Posterior cingulate gyrus (tissue), 11 donors: ENCODE measurements at regions not wholly inside any gene's neighbourhood (a gene's known extent, or its start where the extent isn't known, plus 50 kb on each side); places are given as distances from the start of the nearest gene placed in this dataset.
A peak's percentile ranks its signal among the peaks of the same experiment; 100 is the strongest.

ENCODE experiments used
- DNase-seq, 10 donors: peaks; one replicate each; pipeline versions ENCODE4 v3.0.0 to v3.0.0-alpha.2; 2020 to 2021; ENCODE audit warnings: mixed read lengths in 3 of 10
- intact Hi-C: fragments of 100-400 bp; cut with DNase I; formaldehyde crosslinking; loops from one replicate; pipeline ENCODE4 v1.15.1; 2023

DNA sequence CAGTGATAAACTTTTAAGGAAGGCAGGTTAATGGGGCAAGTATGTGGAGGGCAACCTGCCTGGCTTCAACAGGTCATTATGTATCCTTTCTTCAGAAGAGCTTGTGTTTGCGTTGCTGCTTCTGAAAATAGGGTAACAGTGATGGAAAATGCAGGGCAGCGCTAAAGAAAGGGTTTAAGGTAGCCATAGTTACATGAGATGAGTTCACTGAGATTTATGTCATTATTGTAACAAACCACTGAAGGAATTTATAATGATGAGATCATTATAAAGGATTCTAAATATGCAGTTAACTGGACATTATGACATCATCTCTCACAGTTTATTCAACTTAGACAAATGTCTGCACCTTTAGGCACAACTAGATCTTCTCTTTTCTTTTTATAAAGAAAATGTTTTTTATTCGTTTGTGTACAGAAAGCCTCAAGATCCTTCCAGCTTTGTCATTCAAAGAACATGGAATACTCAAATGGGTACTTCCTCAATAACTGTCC is 291.6 kb upstream of the SMARCA2 start:
- no peak for DNase-seq
- intact Hi-C loops: no loop called here

GRCh38 chr9:1726993-1727759 is 288.0 kb upstream of the SMARCA2 start:
- intact Hi-C loops: no loop called here
- DNase-seq: no peak

- DNase-seq: no peak
- intact Hi-C loops: no loop called here
Measured at GRCh38 chr9:1729631-1730030, 285.5 kb upstream of the SMARCA2 start.

DNA sequence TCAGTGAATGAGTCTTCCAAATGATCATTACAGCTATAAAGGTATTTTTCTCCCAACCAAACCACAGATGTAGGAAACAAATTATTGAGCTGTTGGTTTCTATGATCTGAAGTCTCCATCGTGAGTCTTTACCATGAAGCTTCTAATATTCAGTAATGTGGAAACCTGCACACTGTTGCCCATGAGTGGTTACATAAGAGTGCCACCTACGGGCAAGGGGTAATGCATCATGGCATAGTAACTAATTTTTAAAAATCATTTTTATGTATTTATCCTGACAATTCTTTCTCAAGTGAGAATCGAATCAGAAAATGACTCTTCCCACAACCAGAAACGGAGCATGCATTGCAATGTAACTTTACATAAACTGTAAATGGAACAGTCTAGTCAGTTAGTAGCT is 282.5 kb upstream of the SMARCA2 start:
- DNase-seq: no peak
- intact Hi-C loops: no loop called here

- intact Hi-C loops: no loop called here
- DNase-seq: no peak
Measured at GRCh38 chr9:1738511-1739100, 276.5 kb upstream of the SMARCA2 start.

DNA sequence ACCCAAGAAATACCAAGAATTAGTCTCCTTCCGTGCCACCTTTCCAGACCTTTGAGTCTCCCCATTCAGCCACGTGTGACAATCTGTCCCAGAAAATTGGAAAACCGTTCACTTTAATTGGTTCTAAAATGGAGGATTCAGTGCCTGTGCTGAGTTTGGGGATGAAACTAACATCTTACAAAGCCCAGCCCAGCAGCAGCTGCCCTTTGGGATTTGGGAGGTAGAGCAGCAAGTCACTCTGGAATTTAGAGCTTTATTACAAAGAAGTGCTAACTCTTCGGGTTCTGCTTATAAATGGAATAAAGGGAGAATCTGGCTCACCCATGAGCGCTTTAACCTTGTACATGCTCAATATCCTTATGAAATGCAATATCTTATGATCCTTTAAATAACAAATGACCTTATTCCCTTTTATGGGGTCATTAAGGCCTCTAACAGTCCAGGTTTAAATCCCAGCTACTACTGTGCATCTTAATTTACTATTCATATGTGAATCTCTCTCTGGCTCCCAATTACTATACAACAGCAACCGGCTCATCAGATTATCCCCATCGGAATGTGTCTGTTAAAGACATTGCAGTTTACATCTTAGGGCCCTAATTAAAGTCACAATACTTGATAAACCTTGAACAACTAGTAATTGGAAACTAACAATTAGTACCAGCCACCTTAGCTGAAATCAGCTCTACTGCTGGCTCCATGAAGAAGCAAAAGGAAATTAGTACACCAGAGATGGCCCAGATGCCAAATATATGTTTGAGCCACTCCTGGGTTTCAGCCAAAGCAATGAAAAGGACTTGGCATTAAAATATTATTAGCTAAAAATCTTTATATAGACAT is 271.8 kb upstream of the SMARCA2 start:
- intact Hi-C loops: no loop called here
- no peak for DNase-seq

DNA sequence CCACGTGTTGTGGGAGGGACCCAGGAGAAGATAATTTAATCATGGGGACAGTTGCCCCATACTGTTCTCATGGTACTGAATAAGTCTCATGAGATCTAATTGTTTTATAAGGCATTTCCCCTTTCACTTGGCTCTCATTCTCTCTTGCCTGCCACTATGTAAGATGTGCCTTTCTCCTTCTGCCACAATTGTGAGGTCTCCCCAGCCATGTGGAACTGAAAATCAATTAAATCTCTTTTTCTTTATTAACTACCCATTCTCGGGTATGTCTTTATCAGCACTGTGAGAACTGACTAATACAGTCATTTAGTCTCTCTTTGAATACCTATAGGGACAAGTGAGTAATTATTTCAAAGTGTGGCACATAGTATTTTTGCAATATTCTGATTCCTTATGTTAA is 269.2 kb upstream of the SMARCA2 start:
- no peak for DNase-seq
- intact Hi-C loops: no loop called here

- intact Hi-C loops: no loop called here
- DNase-seq: no peak
Measured at GRCh38 chr9:1747417-1747967, 267.7 kb upstream of the SMARCA2 start.

GRCh38 chr9:1748407-1748806 is 266.7 kb upstream of the SMARCA2 start:
- intact Hi-C loops: no loop called here
- DNase-seq: no peak

GRCh38 chr9:1757186-1757585 is 258.0 kb upstream of the SMARCA2 start:
- intact Hi-C loops: no loop called here
- no peak for DNase-seq

DNA sequence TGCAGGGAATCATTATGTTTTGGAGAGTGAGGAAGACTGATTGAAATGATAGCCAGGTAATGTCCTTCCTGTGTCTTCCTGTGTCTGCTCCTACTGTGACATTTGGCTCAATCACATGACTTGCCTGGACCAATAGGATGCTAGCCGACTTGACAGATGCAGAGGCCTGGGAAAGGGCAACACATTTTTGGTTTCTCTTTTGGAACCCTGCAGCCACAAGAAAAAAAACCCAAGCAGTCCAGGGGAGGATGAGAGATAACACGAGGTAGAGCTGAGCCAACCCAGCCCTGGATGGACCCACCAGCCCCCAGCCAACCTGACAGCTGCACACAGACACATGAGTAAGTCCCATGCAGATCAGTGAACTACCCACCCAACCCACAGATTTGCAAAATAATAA is 256.1 kb upstream of the SMARCA2 start:
- DNase-seq: no peak
- intact Hi-C loops: no loop called here

DNA sequence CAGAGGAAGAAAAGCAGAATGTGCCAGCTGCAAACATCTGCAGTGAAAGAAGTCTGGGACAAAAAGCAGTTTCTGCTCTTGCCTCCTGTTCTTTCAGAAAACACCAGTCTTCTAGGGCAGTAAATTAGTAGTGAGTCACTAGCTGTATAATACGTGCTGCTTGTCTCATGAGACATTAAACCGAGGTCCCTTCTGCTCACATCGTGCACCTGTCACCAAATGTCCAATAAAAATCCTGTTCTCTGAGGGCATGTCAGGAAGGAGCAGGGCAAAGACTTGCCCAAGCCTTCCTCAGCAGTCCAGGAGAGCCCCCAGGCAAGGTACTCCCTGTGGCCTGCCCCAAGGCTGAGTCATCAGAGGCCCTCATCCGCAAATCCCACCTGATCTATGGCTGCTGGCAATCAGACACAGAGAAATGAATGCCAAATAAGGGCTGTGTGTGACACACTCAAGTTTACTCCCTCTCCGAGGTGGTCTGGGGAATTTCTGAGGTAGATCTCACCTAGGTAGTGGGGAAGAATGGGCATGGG is 255.3 kb upstream of the SMARCA2 start:
- intact Hi-C loops: no loop called here
- DNase-seq: no peak

DNA sequence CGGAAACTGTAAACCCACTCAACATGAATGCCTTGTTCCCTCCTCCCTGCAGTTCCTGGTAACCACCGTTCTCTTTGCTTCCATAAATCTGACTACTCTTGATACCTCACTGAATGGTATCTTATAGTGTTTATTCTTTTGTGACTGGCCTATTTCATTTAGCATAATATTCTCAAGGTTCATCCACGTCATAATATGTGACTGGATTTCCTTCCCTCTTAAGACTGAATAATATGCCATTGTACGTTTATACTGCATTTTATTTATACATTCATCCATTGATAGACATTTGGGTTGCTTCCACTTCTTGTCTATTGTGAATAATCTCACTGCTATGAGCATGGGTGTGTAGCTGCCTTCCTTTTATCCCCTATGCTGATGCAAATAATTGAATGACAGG is 253.3 kb upstream of the SMARCA2 start:
- no peak for DNase-seq
- intact Hi-C loops: no loop called here

DNA sequence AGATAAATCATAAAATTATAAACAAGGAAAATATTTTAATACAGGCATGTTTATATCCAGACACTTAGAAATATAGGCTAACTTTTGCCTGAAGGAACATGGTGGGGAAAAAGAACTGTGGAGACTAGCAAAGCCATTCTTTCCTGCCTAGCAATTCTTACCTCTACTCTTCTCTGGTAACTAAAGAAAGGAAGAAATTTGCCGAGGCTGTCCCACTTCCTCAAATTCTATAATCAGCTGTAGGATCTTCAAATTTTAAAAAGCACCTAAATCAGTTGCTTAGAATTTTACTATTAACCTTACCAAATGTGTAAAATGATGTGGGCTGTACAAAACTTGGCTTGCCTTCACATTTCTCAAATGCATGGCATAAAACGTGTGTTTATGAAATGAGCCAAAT is 249.1 kb upstream of the SMARCA2 start:
- DNase-seq: no peak
- intact Hi-C loops: no loop called here

DNA sequence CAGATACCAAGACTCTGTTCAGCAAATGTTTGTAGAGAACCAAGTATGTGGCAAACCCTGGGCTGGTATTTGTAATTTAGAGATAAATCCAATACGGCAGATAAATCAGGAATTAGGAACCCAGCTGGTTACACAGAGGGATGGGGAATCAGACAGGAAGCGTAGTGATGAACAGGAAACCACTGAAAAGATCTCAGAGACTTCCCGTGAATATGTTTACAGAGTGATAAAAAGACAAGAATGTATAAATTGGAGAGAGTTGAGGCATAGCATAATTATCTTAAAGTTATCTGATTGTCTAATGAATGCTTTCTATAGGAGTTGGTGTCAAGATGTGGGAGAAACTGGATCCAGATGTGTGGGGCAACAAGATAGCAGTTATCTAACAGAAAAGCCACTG is 246.6 kb upstream of the SMARCA2 start:
- intact Hi-C loops: no loop called here
- DNase-seq: no peak

GRCh38 chr9:1771094-1771789 is 243.9 kb upstream of the SMARCA2 start:
- no peak for DNase-seq
- intact Hi-C loops: no loop called here

DNA sequence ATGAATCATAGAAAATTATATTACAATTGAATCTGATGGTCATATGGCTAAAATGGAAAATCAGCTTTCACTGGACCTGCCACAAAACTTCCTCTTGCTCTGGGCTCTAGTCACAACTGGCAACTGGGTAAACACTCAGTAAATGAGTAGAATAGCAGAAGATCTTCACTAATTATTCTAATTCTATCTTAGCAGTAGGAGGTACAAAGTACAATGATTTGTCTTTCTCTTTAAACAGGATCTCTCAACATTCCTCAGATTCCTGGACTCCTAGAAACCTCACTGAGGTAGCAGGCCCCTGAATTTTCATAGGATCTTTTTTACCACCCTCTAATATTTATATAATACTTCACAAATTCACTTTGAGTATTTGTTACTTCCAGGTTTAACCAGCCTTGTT is 239.9 kb upstream of the SMARCA2 start:
- DNase-seq: no peak
- intact Hi-C loops: no loop called here

- DNase-seq: no peak
- intact Hi-C loops: no loop called here
Measured at GRCh38 chr9:1776668-1777067, 238.5 kb upstream of the SMARCA2 start.

DNA sequence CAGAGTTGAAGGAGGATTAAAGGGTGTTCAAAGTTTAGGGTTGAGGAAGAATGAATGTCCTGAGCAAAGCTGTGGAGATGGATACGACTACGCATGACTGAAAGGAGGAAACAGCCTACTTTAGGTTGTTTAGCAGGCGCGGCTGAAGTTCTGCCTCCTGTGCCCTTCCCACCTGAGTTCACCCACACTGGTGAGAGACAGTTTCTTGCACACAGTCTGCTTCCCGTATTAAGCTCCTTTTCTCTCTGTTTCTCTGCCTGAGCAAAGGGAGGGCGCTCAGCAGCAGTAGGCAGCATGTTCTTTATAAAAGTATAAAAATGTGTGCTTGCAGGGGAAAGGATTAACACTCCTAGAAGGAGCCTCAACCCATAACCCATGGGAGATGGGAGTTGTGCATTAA is 224.0 kb upstream of the SMARCA2 start:
- intact Hi-C loops: no loop called here
- no peak for DNase-seq

DNA sequence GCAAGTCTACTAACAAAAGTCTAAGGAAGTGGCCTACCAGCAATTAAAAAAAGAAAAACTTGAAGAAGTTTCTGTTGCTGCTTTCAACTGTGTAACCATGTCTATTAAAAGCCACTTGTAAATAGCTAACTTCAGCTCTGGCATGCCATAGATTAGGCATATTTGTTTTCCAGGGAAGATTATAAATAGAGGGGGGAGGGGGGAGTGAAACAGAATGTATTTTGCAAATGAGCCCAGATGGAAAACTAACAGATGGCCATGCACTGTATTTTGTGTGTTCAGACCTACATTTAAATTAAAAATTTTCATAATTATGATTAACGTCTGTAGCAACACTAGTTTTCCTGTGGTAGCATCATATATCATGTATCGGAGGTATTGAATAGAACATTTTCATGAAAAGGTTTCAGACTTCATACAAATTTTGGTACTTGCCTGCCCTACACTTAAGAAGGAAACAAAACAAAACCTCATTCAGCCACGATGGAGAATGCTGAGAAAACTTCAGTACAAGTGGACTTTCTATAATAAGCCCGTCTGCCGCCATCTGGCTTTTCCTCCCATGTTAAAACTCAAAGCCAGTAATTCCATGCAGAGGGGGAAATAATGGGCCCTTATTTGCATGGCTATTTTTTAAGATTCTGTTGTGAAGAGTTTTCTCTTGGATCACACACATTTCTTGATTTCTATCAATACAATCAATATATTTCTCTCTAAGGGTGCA is 220.4 kb upstream of the SMARCA2 start:
- intact Hi-C loops: no loop called here
- peak in 1 of 10 donors; percentile 4 for DNase-seq
